Bronchial epithelial cell (primary cell): ENCODE measurements at regions not wholly inside any gene's neighbourhood (a gene's known extent, or its start where the extent isn't known, plus 50 kb on each side); places are given as distances from the start of the nearest gene placed in this dataset.
A peak's percentile ranks its signal among the peaks of the same experiment; 100 is the strongest.

Source experiments
- DNase-seq: peaks from one replicate; pipeline ENCODE4 v3.0.0-alpha.2; 2010; ENCODE audit warnings: low read depth
- FAIRE-seq: peaks from 2 replicates; lab custom pipeline; 2011; peaks lifted over from hg19 to GRCh38; lab: Jason Lieb, UNC
- H3K27me3 ChIP-seq: 2 replicates; pipeline ENCODE4 v1.5.1; 2011; ENCODE audit warnings: low read length; ENCODE audit not compliant: control insufficient read depth, insufficient read depth
- H3K36me3 ChIP-seq: 2 replicates; pipeline ENCODE4 v1.5.1; 2011; ENCODE audit warnings: low read length; ENCODE audit not compliant: control insufficient read depth, insufficient read depth
- H3K4me3 ChIP-seq: 2 replicates; pipeline ENCODE4 v1.5.1; 2011; ENCODE audit warnings: mild to moderate bottlenecking, low read depth, low read length, control low read depth
- TF ChIP-seq, protein P1 (sequence below): IDR thresholded peaks from 2 replicates; pipeline ENCODE4 v1.5.1; 2011; ENCODE audit warnings: mild to moderate bottlenecking, moderate library complexity, low read length, control low read depth, inconsistent platforms; ENCODE audit not compliant: insufficient read depth, severe bottlenecking

DNA sequence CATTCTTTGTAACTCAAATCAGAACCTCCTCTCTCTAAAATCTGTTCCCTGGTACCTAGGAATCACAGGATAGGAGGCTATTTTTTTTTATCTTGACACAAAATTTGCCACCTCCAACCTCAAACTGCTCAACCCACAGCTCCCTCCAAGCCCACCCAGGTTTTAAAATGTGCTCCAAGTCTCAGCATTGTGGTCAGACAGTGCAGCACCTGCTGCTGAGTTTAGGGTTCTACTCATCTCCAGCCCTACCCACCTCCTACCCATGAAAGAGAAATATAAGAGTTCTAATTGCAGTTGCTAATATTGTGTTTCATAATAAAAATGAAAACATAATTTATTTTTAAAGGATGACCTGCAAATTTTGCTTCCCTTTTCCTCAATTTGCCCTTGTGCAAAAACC, 496.5 kb downstream of the MAFB start:
- TF ChIP-seq, protein P1, sequence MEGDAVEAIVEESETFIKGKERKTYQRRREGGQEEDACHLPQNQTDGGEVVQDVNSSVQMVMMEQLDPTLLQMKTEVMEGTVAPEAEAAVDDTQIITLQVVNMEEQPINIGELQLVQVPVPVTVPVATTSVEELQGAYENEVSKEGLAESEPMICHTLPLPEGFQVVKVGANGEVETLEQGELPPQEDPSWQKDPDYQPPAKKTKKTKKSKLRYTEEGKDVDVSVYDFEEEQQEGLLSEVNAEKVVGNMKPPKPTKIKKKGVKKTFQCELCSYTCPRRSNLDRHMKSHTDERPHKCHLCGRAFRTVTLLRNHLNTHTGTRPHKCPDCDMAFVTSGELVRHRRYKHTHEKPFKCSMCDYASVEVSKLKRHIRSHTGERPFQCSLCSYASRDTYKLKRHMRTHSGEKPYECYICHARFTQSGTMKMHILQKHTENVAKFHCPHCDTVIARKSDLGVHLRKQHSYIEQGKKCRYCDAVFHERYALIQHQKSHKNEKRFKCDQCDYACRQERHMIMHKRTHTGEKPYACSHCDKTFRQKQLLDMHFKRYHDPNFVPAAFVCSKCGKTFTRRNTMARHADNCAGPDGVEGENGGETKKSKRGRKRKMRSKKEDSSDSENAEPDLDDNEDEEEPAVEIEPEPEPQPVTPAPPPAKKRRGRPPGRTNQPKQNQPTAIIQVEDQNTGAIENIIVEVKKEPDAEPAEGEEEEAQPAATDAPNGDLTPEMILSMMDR = no peak
- no peaks in the 10 kb centered on the region for H3K36me3 ChIP-seq
- FAIRE-seq = no peak

DNA sequence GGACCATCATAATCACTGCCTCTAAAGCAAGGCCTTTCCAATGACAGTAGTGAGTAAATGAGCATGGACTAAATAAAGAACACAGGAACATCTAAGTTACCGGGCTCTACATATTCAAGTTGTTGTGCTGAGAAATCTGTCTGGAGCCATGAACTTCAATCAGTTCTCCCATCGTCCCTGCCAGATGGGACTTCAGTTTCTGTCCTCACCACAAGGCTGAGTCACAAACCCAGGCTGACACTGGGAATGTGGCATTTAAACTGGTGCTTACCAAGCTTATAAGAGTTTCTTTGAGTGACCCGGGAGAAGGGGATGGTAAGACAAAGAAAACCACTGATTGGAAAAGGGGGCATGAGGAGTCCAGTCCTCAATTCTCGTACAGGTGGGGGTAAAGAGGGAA, 497.0 kb downstream of the MAFB start:
- FAIRE-seq (no peak), DNase-seq (no peak)
- Histone ChIP-seq H3K4me3 (no peak overlapping the region), H3K36me3 (no peaks in the 10 kb centered on the region), H3K27me3 (no peaks in the 10 kb centered on the region)
- TF ChIP-seq, protein P1 = no peak

More for the DNA sequence above, 496.5 kb downstream of the MAFB start:
- Histone ChIP-seq H3K4me3 (no peak overlapping the region), H3K27me3 (no peaks in the 10 kb centered on the region)
- DNase-seq = no peak

DNA sequence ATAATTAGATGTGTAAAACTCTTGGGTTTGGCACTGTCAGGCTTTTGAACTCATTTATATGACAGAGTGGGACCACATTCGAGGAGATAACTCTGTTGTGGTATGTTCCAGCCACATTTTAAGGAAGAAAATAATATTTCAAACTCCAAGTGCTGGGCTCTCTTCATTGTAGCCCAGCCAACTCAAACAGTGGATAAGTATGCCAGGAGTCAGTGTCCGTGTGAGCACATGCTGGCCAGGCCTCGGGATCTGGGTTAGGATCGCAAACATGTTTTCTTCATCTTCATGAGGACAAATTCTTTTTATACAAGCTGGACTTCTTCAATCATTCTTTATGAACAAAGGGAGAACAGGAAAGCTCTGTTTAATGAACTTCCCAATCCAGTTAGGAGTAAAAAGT, 497.5 kb downstream of the MAFB start:
- DNase-seq (no peak), FAIRE-seq (no peak)
- Histone ChIP-seq H3K36me3 (no peaks in the 10 kb centered on the region), H3K27me3 (no peaks in the 10 kb centered on the region), H3K4me3 (no peak overlapping the region)
- TF ChIP-seq, protein P1 = no peak

DNA sequence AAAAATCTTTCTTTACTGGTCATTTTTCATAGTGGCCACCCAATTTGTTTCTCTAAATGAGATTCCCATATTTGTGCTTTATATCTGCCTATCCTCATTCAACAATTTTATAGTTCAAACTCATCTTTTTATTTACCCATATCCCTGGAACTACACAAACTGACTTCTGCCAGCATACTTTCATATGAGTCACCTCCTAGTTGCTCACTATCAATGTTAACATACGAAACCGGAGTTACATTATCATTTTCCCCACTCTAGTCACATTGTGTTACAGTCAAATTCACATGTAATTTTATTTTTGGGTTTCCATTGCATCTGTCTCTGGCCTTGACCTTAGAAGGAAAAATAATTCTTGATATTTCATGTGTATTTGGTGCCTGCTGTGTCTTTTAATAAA, 499.4 kb downstream of the MAFB start:
- no peak overlapping the region for H3K4me3 ChIP-seq
- no peaks in the 10 kb centered on the region for H3K36me3 ChIP-seq
- H3K27me3 ChIP-seq = no peaks in the 10 kb centered on the region
- TF ChIP-seq, protein P1 = no peak
- DNase-seq = peak; percentile 71
- no peak for FAIRE-seq

DNA sequence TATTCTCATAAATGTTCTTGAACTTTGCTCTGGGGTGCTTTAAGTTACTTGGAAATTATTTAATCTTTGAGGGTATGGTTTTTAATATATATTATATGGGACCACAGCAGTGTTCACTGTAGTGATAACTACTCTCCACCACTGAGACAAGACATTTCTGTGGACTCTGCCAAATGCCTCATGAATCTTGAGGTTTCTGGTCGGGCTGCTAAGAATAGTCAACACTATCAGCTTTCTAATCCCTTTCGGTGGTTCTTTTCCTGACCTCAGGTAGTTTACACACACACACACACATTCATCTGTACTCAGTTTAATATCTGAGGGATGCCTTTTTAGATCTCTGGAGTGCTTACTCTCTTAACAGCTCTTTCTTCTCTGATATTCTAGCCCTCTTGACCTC, 500.7 kb downstream of the MAFB start:
- Histone ChIP-seq H3K36me3 (no peaks in the 10 kb centered on the region), H3K27me3 (no peaks in the 10 kb centered on the region), H3K4me3 (no peak overlapping the region)
- FAIRE-seq (no peak), DNase-seq (no peak)
- TF ChIP-seq, protein P1 = no peak

DNA sequence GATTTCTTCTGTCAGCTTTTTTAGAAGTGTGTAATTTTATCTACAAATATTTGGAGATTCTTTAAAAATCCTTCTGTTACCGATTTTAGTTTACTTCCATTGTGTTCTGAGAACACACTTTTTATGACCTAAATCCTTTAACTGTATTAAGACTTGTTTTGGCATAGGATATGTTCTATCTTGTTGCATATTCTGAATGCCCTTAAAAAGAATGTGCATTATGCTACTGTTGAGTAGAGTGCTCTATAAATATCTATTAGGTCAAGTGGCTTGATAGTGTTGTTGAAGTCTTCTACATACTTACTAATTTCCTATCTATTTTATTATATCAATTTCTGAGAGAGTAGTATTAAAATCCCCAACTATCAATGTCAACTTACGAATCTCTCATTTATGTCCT, 502.2 kb downstream of the MAFB start:
- TF ChIP-seq, protein P1 = no peak
- H3K36me3 ChIP-seq = no peaks in the 10 kb centered on the region
- peak; percentile 71 for DNase-seq
- FAIRE-seq = no peak
- no peaks in the 10 kb centered on the region for H3K27me3 ChIP-seq
- H3K4me3 ChIP-seq = no peak overlapping the region
